Neuron (in vitro differentiated cells): ENCODE measurements at regions not wholly inside any gene's neighbourhood (a gene's known extent, or its start where the extent isn't known, plus 50 kb on each side); places are given as distances from the start of the nearest gene placed in this dataset.
"Not testable (repeated sequence)": the region's sequence is repeated elsewhere in the genome, so short reads cannot be mapped to it uniquely, and the experiment has no call there.

Experiments used
- H2AFZ ChIP-seq: one replicate; pipeline ENCODE4 v1.6.1; 2013; ENCODE audit warnings: low read depth, mild to moderate bottlenecking, inconsistent platforms, low read length, moderate library complexity
- H3K27me3 ChIP-seq: one replicate; pipeline ENCODE4 v1.6.1; 2013; ENCODE audit warnings: low read length; ENCODE audit not compliant: insufficient read depth
- H3K36me3 ChIP-seq: one replicate; pipeline ENCODE4 v1.6.1; 2013; ENCODE audit warnings: low read length; ENCODE audit not compliant: insufficient read depth
- H3K4me1 ChIP-seq: one replicate; pipeline ENCODE4 v1.6.1; 2013; ENCODE audit warnings: low read length; ENCODE audit not compliant: insufficient read depth
- H3K4me3 ChIP-seq: 2 replicates; pipeline ENCODE4 v1.5.1; 2013; ENCODE audit warnings: mild to moderate bottlenecking, low read length, moderate library complexity
- H3K9me3 ChIP-seq: one replicate; pipeline ENCODE4 v1.6.1; 2013; ENCODE audit warnings: low read length

DNA sequence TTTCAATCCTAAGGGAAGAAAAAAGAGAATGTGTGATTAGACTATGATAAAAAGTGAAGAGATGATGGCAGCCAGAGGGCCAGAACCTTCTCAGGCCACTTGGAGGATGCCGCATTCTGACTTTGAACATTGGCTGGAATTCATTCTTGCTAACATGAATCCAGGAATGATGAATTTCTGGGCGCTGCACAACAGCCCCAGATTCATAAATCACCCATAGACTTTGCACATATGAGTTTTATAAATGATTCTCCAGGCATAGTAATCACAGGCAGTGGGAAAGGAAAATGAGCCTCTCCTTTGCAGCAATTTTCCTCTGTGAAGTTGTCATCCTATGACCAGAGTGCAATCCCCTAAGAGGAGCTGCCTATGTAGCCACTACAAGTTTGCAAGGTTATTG is 555.4 kb downstream of the KCTD12 start:
- H3K4me3 ChIP-seq: no peak overlapping the region
- H3K36me3 ChIP-seq: no peaks in the 10 kb centered on the region
- H3K27me3 ChIP-seq: no peaks in the 10 kb centered on the region
- H3K9me3 ChIP-seq: no peaks in the 10 kb centered on the region
- no peaks in the 10 kb centered on the region for H3K4me1 ChIP-seq
- H2AFZ ChIP-seq: no peak overlapping the region

- Histone ChIP-seq H3K27me3 (no peaks in the 10 kb centered on the region), H2AFZ (no peak overlapping the region), H3K4me1 (no peaks in the 10 kb centered on the region)
Observed at GRCh38 chr13:76329866-76330580, 556.2 kb downstream of the KCTD12 start.

GRCh38 chr13:76329004-76329403 is 557.2 kb downstream of the KCTD12 start:
- Histone ChIP-seq H3K4me1 (no peaks in the 10 kb centered on the region), H3K9me3 (no peaks in the 10 kb centered on the region), H3K27me3 (no peaks in the 10 kb centered on the region), H2AFZ (no peak overlapping the region), H3K4me3 (no peak overlapping the region), H3K36me3 (no peaks in the 10 kb centered on the region)

More at GRCh38 chr13:76329866-76330580, 556.2 kb downstream of the KCTD12 start:
- no peaks in the 10 kb centered on the region for H3K36me3 ChIP-seq
- no peak overlapping the region for H3K4me3 ChIP-seq
- H3K9me3 ChIP-seq: no peaks in the 10 kb centered on the region

DNA sequence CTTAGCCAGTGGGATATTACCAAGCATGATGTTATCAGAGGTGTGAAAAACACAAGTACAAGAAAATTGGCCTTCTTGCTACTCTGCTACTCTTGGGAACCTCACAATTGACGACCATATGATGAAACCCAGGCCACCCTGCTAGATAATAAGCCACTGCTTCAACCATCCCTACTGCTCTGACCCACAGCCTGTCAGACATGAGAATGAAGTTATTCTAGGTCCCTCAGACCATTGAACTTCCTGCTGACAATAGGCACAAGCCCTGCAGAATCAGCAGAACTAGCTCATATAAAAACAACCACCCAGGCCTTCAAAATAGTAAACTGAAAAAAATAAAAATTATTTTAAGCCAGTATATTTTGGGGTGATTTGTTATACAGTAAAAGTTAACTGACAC is 559.9 kb downstream of the KCTD12 start:
- H3K36me3 ChIP-seq: no peaks in the 10 kb centered on the region
- H3K9me3 ChIP-seq: no peaks in the 10 kb centered on the region
- no peak overlapping the region for H2AFZ ChIP-seq
- no peaks in the 10 kb centered on the region for H3K4me1 ChIP-seq
- no peaks in the 10 kb centered on the region for H3K27me3 ChIP-seq
- no peak overlapping the region for H3K4me3 ChIP-seq

- no peak overlapping the region for H3K4me3 ChIP-seq
- H3K27me3 ChIP-seq: no peaks in the 10 kb centered on the region
- no peaks in the 10 kb centered on the region for H3K9me3 ChIP-seq
Observed at GRCh38 chr13:76319921-76320320, 566.3 kb downstream of the KCTD12 start.

GRCh38 chr13:76316998-76317527 is 569.1 kb downstream of the KCTD12 start:
- Histone ChIP-seq H3K9me3 (no peaks in the 10 kb centered on the region), H3K4me3 (no peak overlapping the region), H3K36me3 (no peaks in the 10 kb centered on the region), H3K4me1 (no peaks in the 10 kb centered on the region), H2AFZ (no peak overlapping the region), H3K27me3 (no peaks in the 10 kb centered on the region)

More at GRCh38 chr13:76319921-76320320, 566.3 kb downstream of the KCTD12 start:
- Histone ChIP-seq H2AFZ (no peak overlapping the region), H3K4me1 (no peaks in the 10 kb centered on the region), H3K36me3 (no peaks in the 10 kb centered on the region)

DNA sequence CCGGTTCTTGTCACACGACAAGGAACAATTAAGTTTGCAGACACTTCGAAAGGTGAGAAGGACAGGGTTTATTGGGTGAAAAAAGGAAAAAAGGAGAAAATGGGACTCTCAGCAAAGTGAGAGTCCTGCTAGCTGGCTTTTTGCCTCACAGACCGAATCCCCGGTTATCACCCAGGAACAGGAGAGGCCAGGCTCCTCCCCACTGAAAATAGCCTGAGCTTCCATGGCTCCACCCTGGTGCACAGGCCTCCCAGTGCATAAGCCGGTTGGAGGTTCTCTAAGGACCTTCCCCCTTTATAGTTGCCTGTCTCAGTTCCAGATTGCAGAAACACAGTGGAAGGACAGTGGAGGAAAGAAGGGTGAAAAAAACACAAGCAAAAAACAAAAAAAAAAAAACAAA is 571.7 kb downstream of the KCTD12 start:
- Histone ChIP-seq H3K9me3 (no peaks in the 10 kb centered on the region), H3K4me3 (no peak overlapping the region), H2AFZ (no peak overlapping the region), H3K36me3 (no peaks in the 10 kb centered on the region), H3K27me3 (no peaks in the 10 kb centered on the region), H3K4me1 (no peaks in the 10 kb centered on the region)

- no peaks in the 10 kb centered on the region for H3K9me3 ChIP-seq
- H2AFZ ChIP-seq: no peak overlapping the region
- H3K4me3 ChIP-seq: no peak overlapping the region
- no peaks in the 10 kb centered on the region for H3K27me3 ChIP-seq
- no peaks in the 10 kb centered on the region for H3K36me3 ChIP-seq
- H3K4me1 ChIP-seq: no peaks in the 10 kb centered on the region
Observed at GRCh38 chr13:76307142-76307541, 579.1 kb downstream of the KCTD12 start.

DNA sequence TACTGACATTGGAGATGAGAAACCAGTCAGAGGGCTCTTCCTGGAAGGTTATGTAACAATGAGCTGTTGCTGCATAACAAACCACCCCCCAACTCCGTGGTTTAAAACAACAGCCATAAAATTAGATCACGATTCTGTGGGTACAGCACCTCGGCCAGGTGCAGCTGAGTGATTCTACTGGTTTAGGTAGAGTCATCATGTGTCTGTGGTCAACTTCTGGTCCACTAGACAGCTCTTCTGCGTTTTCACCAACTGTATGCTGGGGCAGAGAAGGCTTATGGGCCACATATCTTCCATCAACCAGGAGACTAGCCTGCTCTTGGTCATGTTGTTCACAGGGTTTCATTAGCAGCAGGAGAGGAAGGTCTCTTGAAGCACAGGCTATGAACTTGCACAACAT is 585.5 kb downstream of the KCTD12 start:
- no peaks in the 10 kb centered on the region for H3K9me3 ChIP-seq
- no peaks in the 10 kb centered on the region for H3K36me3 ChIP-seq
- no peak overlapping the region for H3K4me3 ChIP-seq
- H3K4me1 ChIP-seq: no peaks in the 10 kb centered on the region
- no peak overlapping the region for H2AFZ ChIP-seq
- no peaks in the 10 kb centered on the region for H3K27me3 ChIP-seq

GRCh38 chr13:76297331-76297730 is 588.9 kb downstream of the KCTD12 start:
- Histone ChIP-seq H3K36me3 (no peaks in the 10 kb centered on the region), H2AFZ (no peak overlapping the region), H3K4me1 (no peaks in the 10 kb centered on the region), H3K9me3 (no peaks in the 10 kb centered on the region), H3K4me3 (no peak overlapping the region), H3K27me3 (no peaks in the 10 kb centered on the region)

GRCh38 chr13:76296751-76297150 is 589.5 kb downstream of the KCTD12 start:
- H3K4me1 ChIP-seq: no peaks in the 10 kb centered on the region
- no peak overlapping the region for H2AFZ ChIP-seq
- no peak overlapping the region for H3K4me3 ChIP-seq
- no peaks in the 10 kb centered on the region for H3K9me3 ChIP-seq
- H3K27me3 ChIP-seq: no peaks in the 10 kb centered on the region
- no peaks in the 10 kb centered on the region for H3K36me3 ChIP-seq

GRCh38 chr13:76295020-76295419 is 591.2 kb downstream of the KCTD12 start:
- not testable (repeated sequence) for H3K9me3 ChIP-seq, H3K4me1 ChIP-seq, H3K4me3 ChIP-seq, H3K27me3 ChIP-seq, H3K36me3 ChIP-seq, H2AFZ ChIP-seq

- Histone ChIP-seq H3K4me3 (no peak overlapping the region), H3K4me1 (no peaks in the 10 kb centered on the region), H3K27me3 (no peaks in the 10 kb centered on the region), H2AFZ (no peak overlapping the region), H3K9me3 (no peaks in the 10 kb centered on the region), H3K36me3 (no peaks in the 10 kb centered on the region)
Observed at GRCh38 chr13:76293751-76294150, 592.5 kb downstream of the KCTD12 start.

- Histone ChIP-seq H2AFZ (no peak overlapping the region), H3K4me3 (no peak overlapping the region), H3K9me3 (no peaks in the 10 kb centered on the region), H3K36me3 (no peaks in the 10 kb centered on the region), H3K27me3 (no peaks in the 10 kb centered on the region), H3K4me1 (no peaks in the 10 kb centered on the region)
Observed at GRCh38 chr13:76293346-76293745, 592.9 kb downstream of the KCTD12 start.
